A673 (cell line): ENCODE measurements at regions not wholly inside any gene's neighbourhood (a gene's known extent, or its start where the extent isn't known, plus 50 kb on each side); places are given as distances from the start of the nearest gene placed in this dataset.

Source experiments
- EZH2 ChIP-seq: fragments of 200-600 bp; sonication (generic); IDR thresholded peaks from 2 replicates; pipeline ENCODE4 v1.6.1; 2017; ENCODE audit warnings: borderline replicate concordance, low read depth, mild to moderate bottlenecking, mixed read lengths, antibody characterized with exemption, low read length; ENCODE audit not compliant: poor library complexity, severe bottlenecking
- TF ChIP-seq, protein P1 (sequence below): fragments of 300-800, 200-600 bp; sonication (generic); conservative IDR thresholded peaks from 2 replicates; pipeline ENCODE4 v1.5.1; 2017; ENCODE audit warnings: low read depth, mild to moderate bottlenecking, antibody characterized with exemption, low read length, moderate library complexity, mixed read lengths

DNA sequence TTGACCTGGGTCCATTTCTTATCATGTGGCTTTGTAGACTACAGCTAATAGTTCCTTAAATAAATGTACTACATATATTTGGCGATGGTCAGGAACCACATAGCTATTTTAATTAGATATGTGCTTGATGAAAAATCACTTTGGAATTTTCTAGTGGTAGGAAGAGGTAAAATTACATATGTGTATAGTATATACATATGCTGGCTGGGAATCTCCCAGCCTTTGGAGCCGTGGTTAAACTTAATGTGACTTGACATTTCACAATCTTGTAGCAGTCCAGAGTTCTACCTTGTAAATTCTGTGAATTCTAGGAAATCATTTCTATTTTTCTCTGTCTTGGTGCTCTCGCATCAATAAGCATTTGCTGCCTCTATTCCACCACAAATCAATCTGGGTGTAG is 565.0 kb downstream of the DMRTA1 start:
- TF ChIP-seq, protein P1, sequence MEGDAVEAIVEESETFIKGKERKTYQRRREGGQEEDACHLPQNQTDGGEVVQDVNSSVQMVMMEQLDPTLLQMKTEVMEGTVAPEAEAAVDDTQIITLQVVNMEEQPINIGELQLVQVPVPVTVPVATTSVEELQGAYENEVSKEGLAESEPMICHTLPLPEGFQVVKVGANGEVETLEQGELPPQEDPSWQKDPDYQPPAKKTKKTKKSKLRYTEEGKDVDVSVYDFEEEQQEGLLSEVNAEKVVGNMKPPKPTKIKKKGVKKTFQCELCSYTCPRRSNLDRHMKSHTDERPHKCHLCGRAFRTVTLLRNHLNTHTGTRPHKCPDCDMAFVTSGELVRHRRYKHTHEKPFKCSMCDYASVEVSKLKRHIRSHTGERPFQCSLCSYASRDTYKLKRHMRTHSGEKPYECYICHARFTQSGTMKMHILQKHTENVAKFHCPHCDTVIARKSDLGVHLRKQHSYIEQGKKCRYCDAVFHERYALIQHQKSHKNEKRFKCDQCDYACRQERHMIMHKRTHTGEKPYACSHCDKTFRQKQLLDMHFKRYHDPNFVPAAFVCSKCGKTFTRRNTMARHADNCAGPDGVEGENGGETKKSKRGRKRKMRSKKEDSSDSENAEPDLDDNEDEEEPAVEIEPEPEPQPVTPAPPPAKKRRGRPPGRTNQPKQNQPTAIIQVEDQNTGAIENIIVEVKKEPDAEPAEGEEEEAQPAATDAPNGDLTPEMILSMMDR = no peak
- no peak for TF ChIP-seq EZH2
